OCI-LY7 (cell line): ENCODE measurements at regions not wholly inside any gene's neighbourhood (a gene's known extent, or its start where the extent isn't known, plus 50 kb on each side); places are given as distances from the start of the nearest gene placed in this dataset.

Source experiments
- BruUV-seq: library from RNA; stranded (reverse); fragments of 400-500 nt; replicated peaks from 2 replicates; lab custom pipeline; 2021; lab: Mats Ljungman, UMichigan
- CTCF ChIA-PET: fragments of 300-600 bp; sonication (Branson Sonifier 250); formaldehyde crosslinking; loops from one replicate; lab custom pipeline; 2022; ENCODE audit warnings: antibody characterized with exemption; ENCODE audit not compliant: unreplicated experiment; lab: Charles Lee
- POLR2A ChIA-PET: fragments of 300-600 bp; sonication (Branson Sonifier 250); formaldehyde crosslinking; loops from one replicate; lab custom pipeline; 2022; ENCODE audit warnings: antibody characterized with exemption; lab: Charles Lee
- DNase-seq: peaks from one replicate; pipeline ENCODE4 v3.0.0-alpha.2; 2015; ENCODE audit warnings: low spot score
- H2AFZ ChIP-seq: fragments of 200-600 bp; sonication (generic), shearing (Covaris generic); 2 replicates; pipeline ENCODE4 v1.6.1; 2014; ENCODE audit warnings: mild to moderate bottlenecking, antibody characterized with exemption, low read length, moderate library complexity
- H3K27ac ChIP-seq: fragments of 200-600 bp; sonication (generic); 2 replicates; pipeline ENCODE4 v1.5.1; 2014; ENCODE audit warnings: mixed run types, low read depth, mild to moderate bottlenecking, moderate library complexity, low read length, inconsistent platforms; ENCODE audit not compliant: poor library complexity, severe bottlenecking
- H3K36me3 ChIP-seq: fragments of 200-600 bp; sonication (generic); 2 replicates; pipeline ENCODE4 v1.6.1; 2014; ENCODE audit warnings: mild to moderate bottlenecking, antibody characterized with exemption, low read length, moderate library complexity, mixed read lengths; ENCODE audit not compliant: insufficient read depth
- H3K4me1 ChIP-seq: fragments of 200-600 bp; sonication (generic); 2 replicates; pipeline ENCODE4 v1.5.1; 2014; ENCODE audit warnings: mild to moderate bottlenecking, low read length; ENCODE audit not compliant: insufficient read depth, poor library complexity, severe bottlenecking
- H3K4me2 ChIP-seq: fragments of 200-600 bp; sonication (generic); 2 replicates; pipeline ENCODE4 v1.6.1; 2014; ENCODE audit warnings: mild to moderate bottlenecking, low read length
- H3K4me3 ChIP-seq: fragments of 200-600 bp; sonication (generic); 2 replicates; pipeline ENCODE4 v1.5.1; 2014; ENCODE audit warnings: mild to moderate bottlenecking, low read depth, low read length; ENCODE audit not compliant: poor library complexity, severe bottlenecking
- H3K79me2 ChIP-seq: fragments of 200-600 bp; sonication (generic); 2 replicates; pipeline ENCODE4 v1.6.1; 2016; ENCODE audit warnings: low read depth, mild to moderate bottlenecking, low read length, moderate library complexity, mixed read lengths; ENCODE audit not compliant: insufficient read depth
- H3K9me2 ChIP-seq: fragments of 200-600 bp; sonication (generic); 2 replicates; pipeline ENCODE4 v1.6.1; 2016; ENCODE audit warnings: mild to moderate bottlenecking, low read length, mixed read lengths; ENCODE audit not compliant: insufficient read depth
- H3K9me3 ChIP-seq: fragments of 200-600 bp; sonication (generic); 2 replicates; pipeline ENCODE4 v1.6.1; 2014; ENCODE audit warnings: mild to moderate bottlenecking, mixed run types, low read length, mixed read lengths
- H4K20me1 ChIP-seq: fragments of 200-600 bp; sonication (generic); 2 replicates; pipeline ENCODE4 v1.6.1; 2014; ENCODE audit warnings: mild to moderate bottlenecking, antibody characterized with exemption, low read length, moderate library complexity, mixed read lengths; ENCODE audit not compliant: insufficient read depth
- CTCF ChIP-seq: fragments of 200-600 bp; sonication (generic); conservative IDR thresholded peaks from 2 replicates; pipeline ENCODE4 v1.5.1; 2014; ENCODE audit warnings: mild to moderate bottlenecking, antibody characterized with exemption, low read length, moderate library complexity, mixed read lengths
- EZH2phosphoT487 ChIP-seq: fragments of 200-600 bp; sonication (generic); IDR thresholded peaks from 2 replicates; pipeline ENCODE4 v1.6.1; 2018; ENCODE audit warnings: low read depth, borderline replicate concordance, mild to moderate bottlenecking, mixed run types, antibody characterized with exemption, low read length, moderate library complexity, mixed read lengths
- intact Hi-C: fragments of 100-400 bp; cut with micrococcal nuclease; formaldehyde crosslinking; loops from one replicate; pipeline ENCODE4 v1.10.0; 2022; ENCODE audit not compliant: unreplicated experiment

- peak overlapping the region; percentile 23; the same call in 1 of the 2 replicates for H2AFZ ChIP-seq
- no TSS peak for BruUV-seq
Measured at GRCh38 chr10:20975236-20975635, 78.1 kb upstream of the NEBL start.

DNA sequence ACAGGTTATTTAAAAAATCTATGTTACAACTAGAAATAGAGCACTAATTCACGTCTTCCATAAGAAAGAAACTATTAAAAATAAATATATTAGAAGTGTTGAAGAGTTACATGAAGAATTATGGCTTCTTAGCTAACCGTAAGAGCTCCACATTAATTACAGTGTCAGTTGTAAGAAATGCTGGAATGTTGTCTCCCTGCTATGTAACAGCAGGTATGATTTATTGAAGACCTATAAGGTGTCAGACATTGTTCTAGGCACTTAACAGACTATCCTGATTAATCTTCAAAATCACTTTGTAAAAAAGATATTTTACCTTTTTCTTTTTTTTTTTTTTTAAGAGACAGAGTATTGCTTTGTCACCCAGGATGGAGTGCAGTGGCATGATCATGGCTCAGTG lies 75.8 kb upstream of the NEBL start:
- DNase-seq = no peak
- intact Hi-C loops = no loop called here
- H3K4me3 ChIP-seq = no peak overlapping the region
- H3K4me1 ChIP-seq = peaks cover 59% of the 10 kb centered on the region
- TF ChIP-seq CTCF (no peak), EZH2phosphoT487 (no peak)
- no peaks in the 10 kb centered on the region for H3K9me2 ChIP-seq
- no peaks in the 10 kb centered on the region for H3K36me3 ChIP-seq
- no peak overlapping the region for H2AFZ ChIP-seq
- H3K9me3 ChIP-seq = peaks cover 6% of the 10 kb centered on the region; the same call in 1 of the 2 replicates
- H3K4me2 ChIP-seq = no peak overlapping the region
- no TSS peak for BruUV-seq
- ChIA-PET CTCF (no interaction called here), POLR2A (interaction anchor here (0.7 to 3.2 kb wide), 3 partner anchors 10 to 27 kb away, joined by 4 to 17 read pairs (median 6); no protein-coding TSS in a partner anchor)
- H3K79me2 ChIP-seq = no peaks in the 10 kb centered on the region
- H3K27ac ChIP-seq = no peak overlapping the region
- no peaks in the 10 kb centered on the region for H4K20me1 ChIP-seq

More at GRCh38 chr10:20975236-20975635, 78.1 kb upstream of the NEBL start:
- H3K27ac ChIP-seq = no peak overlapping the region
- H3K79me2 ChIP-seq = no peaks in the 10 kb centered on the region
- ChIA-PET CTCF (no interaction called here), POLR2A (no interaction called here)
- no peaks in the 10 kb centered on the region for H3K9me2 ChIP-seq
- no peaks in the 10 kb centered on the region for H3K36me3 ChIP-seq
- no peak overlapping the region for H3K4me2 ChIP-seq
- H3K4me1 ChIP-seq = peaks cover 56% of the 10 kb centered on the region
- H4K20me1 ChIP-seq = no peaks in the 10 kb centered on the region
- no peak for TF ChIP-seq EZH2phosphoT487
- TF ChIP-seq CTCF = no peak
- intact Hi-C loops = no loop called here
- no peak overlapping the region for H3K4me3 ChIP-seq
- H3K9me3 ChIP-seq = peaks cover 6% of the 10 kb centered on the region; the same call in 1 of the 2 replicates
- DNase-seq = no peak

DNA sequence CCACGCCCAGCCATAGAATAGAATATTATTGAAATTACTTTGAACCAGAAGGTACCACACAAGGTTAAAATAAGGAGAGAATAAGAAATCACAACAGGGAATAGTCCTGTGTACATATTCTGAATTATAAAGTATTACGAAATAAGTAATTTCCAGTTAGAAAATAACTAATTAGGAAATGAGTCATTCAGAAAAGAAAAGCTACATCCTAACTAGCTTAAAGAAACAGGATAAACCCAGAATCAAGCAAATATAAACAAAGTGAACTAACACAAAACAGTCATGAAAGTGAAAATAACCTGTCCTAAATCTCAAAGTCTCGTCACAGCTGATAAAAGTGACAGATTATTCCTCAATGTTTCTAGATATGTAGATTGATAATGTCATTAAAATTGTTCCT lies 74.8 kb upstream of the NEBL start:
- Histone ChIP-seq H3K36me3 (no peaks in the 10 kb centered on the region), H3K4me3 (peak overlapping the region; percentile 25)

More for the DNA sequence above, 74.8 kb upstream of the NEBL start:
- no TSS peak for BruUV-seq
- peak overlapping the region; percentile 47 for H3K4me2 ChIP-seq
- TF ChIP-seq EZH2phosphoT487 (no peak), CTCF (no peak)
- DNase-seq = no peak
- no peaks in the 10 kb centered on the region for H4K20me1 ChIP-seq
- H2AFZ ChIP-seq = peak overlapping the region; percentile 80
- peaks cover 49% of the 10 kb centered on the region for H3K4me1 ChIP-seq
- ChIA-PET POLR2A (interaction anchor here (0.5 to 3.2 kb wide), 8 partner anchors 9 to 664 kb away, joined by 4 to 22 read pairs (median 6); no protein-coding TSS in a partner anchor), CTCF (no interaction called here)
- H3K79me2 ChIP-seq = no peaks in the 10 kb centered on the region
- H3K9me3 ChIP-seq = peaks cover 6% of the 10 kb centered on the region; the same call in 1 of the 2 replicates
- no peaks in the 10 kb centered on the region for H3K9me2 ChIP-seq
- intact Hi-C loops = loop anchor here (2.0 kb wide), 1 partner anchor 23 kb away; no protein-coding TSS in a partner anchor
- peak overlapping the region; percentile 95 for H3K27ac ChIP-seq
